GM23338 (cell line): ENCODE measurements at regions not wholly inside any gene's neighbourhood (a gene's known extent, or its start where the extent isn't known, plus 50 kb on each side); places are given as distances from the start of the nearest gene placed in this dataset.

Experiments used
- ATAC-seq: fragments of 200-7000 bp; cut with Tn5 transposase; 3 replicates; pipeline ENCODE4 v1.9.1; 2020
- DNase-seq: peaks from one replicate; pipeline ENCODE4 v3.0.0-alpha.2; 2015; ENCODE audit warnings: low spot score
- H2AFZ ChIP-seq: fragments of 200-600 bp; sonication (generic); 2 replicates; pipeline ENCODE4 v1.8.0; 2016; ENCODE audit warnings: antibody characterized with exemption, mild to moderate bottlenecking, moderate library complexity
- H3F3A ChIP-seq: fragments of 200-600 bp; sonication (generic); replicated peaks from 2 replicates; pipeline ENCODE4 v1.8.0; 2017; ENCODE audit warnings: antibody characterized with exemption, mixed run types, low read depth
- H3K27ac ChIP-seq: fragments of 200-600 bp; sonication (generic); 2 replicates; pipeline ENCODE4 v1.6.1; 2016; ENCODE audit warnings: low read depth
- H3K27me3 ChIP-seq: fragments of 200-600 bp; sonication (generic); 2 replicates; pipeline ENCODE4 v1.8.0; 2016; ENCODE audit warnings: mild to moderate bottlenecking, mixed run types, moderate library complexity; ENCODE audit not compliant: insufficient read depth
- H3K36me3 ChIP-seq: fragments of 200-600 bp; sonication (generic); 2 replicates; pipeline ENCODE4 v1.8.0; 2016; ENCODE audit warnings: mild to moderate bottlenecking; ENCODE audit not compliant: insufficient read depth
- H3K4me1 ChIP-seq: fragments of 200-600 bp; sonication (generic); 2 replicates; pipeline ENCODE4 v1.8.0; 2016; ENCODE audit warnings: mild to moderate bottlenecking, moderate library complexity; ENCODE audit not compliant: insufficient read depth
- H3K4me2 ChIP-seq: fragments of 200-600 bp; sonication (generic); 2 replicates; pipeline ENCODE4 v1.7.1; 2017; ENCODE audit warnings: mixed run types
- H3K4me3 ChIP-seq: fragments of 200-600 bp; sonication (generic); 2 replicates; pipeline ENCODE4 v1.6.1; 2016; ENCODE audit warnings: mixed run types
- H3K79me2 ChIP-seq: fragments of 200-600 bp; sonication (generic); replicated peaks from 2 replicates; pipeline ENCODE4 v1.8.0; 2017; ENCODE audit warnings: mild to moderate bottlenecking; ENCODE audit not compliant: insufficient read depth
- H3K9me2 ChIP-seq: fragments of 200-600 bp; sonication (generic); 2 replicates; pipeline ENCODE4 v1.8.0; 2017; ENCODE audit not compliant: insufficient read depth
- H4K20me1 ChIP-seq: fragments of 200-600 bp; sonication (generic); replicated peaks from 2 replicates; pipeline ENCODE4 v1.8.0; 2017; ENCODE audit warnings: mild to moderate bottlenecking; ENCODE audit not compliant: insufficient read depth
- H3K27ac Mint-ChIP-seq: 2 replicates; pipeline ENCODE4 v1.8.0; 2020; ENCODE audit warnings: inconsistent platforms, mild to moderate bottlenecking, moderate library complexity, mixed read lengths
- H3K27me3 Mint-ChIP-seq: 3 replicates; pipeline ENCODE4 v1.8.0; 2022; ENCODE audit warnings: low read depth, mild to moderate bottlenecking, moderate library complexity, mixed read lengths, inconsistent platforms; ENCODE audit not compliant: insufficient read depth, poor library complexity
- H3K36me3 Mint-ChIP-seq: 3 replicates; pipeline ENCODE4 v1.8.0; 2021; ENCODE audit warnings: low read depth, mild to moderate bottlenecking, inconsistent platforms, moderate library complexity, mixed read lengths
- H3K4me1 Mint-ChIP-seq: 3 replicates; pipeline ENCODE4 v1.8.0; 2020; ENCODE audit warnings: mild to moderate bottlenecking, inconsistent platforms, mixed read lengths
- H3K4me3 Mint-ChIP-seq: 3 replicates; pipeline ENCODE4 v1.8.0; 2021; ENCODE audit warnings: moderate library complexity, mild to moderate bottlenecking, inconsistent platforms, mixed read lengths
- H3K9me3 Mint-ChIP-seq: 3 replicates; pipeline ENCODE4 v1.8.0; 2020; ENCODE audit warnings: moderate library complexity, mild to moderate bottlenecking, inconsistent platforms, mixed read lengths
- CREB1 ChIP-seq: fragments of 250-450 bp; sonication (Bioruptor Pico); IDR thresholded peaks from 2 replicates; pipeline ENCODE4 v1.5.0; 2020; ENCODE audit warnings: low read depth, mild to moderate bottlenecking, moderate library complexity
- ETS1 ChIP-seq: IDR thresholded peaks from 2 replicates; pipeline ENCODE4 v1.6.1; 2016; ENCODE audit warnings: antibody characterized with exemption
- JUNB ChIP-seq: IDR thresholded peaks from one replicate; pipeline ENCODE4 v1.6.1; 2016; ENCODE audit warnings: antibody characterized with exemption; ENCODE audit not compliant: unreplicated experiment
- ZNF114 ChIP-seq: fragments of 250-450 bp; sonication (Bioruptor Pico); IDR thresholded peaks from 2 replicates; pipeline ENCODE4 v1.5.0; 2020; ENCODE audit warnings: mild to moderate bottlenecking, moderate library complexity
- ZNF331 ChIP-seq: fragments of 250-450 bp; sonication (Bioruptor Pico); IDR thresholded peaks from 2 replicates; pipeline ENCODE4 v1.5.0; 2020; ENCODE audit warnings: low read depth, mild to moderate bottlenecking, moderate library complexity
- ZNF462 ChIP-seq: fragments of 250-450 bp; sonication (Bioruptor Pico); IDR thresholded peaks from 2 replicates; pipeline ENCODE4 v1.5.0; 2020; ENCODE audit warnings: mild to moderate bottlenecking, moderate library complexity

GRCh38 chr6:168789699-168790098 lies 348.7 kb downstream of the SMOC2 start:
- H3K4me1 Mint-ChIP-seq, result peaks cover 14% of the 10 kb centered on the region
- no peak overlapping the region for H3K4me3 Mint-ChIP-seq
- no peak overlapping the region for H3K27ac Mint-ChIP-seq
- peaks cover 6% of the 10 kb centered on the region; the same call in 2 of the 3 replicates for H3K9me3 Mint-ChIP-seq
- Histone ChIP-seq H3K4me2 (no peak overlapping the region), H3K27me3 (no peaks in the 10 kb centered on the region), H3K27ac (no peak overlapping the region), H3K79me2 (no peaks in the 10 kb centered on the region), H2AFZ (no peak overlapping the region), H3K4me3 (no peak overlapping the region), H4K20me1 (no peaks in the 10 kb centered on the region), H3F3A (no peaks in the 10 kb centered on the region), H3K36me3 (no peaks in the 10 kb centered on the region), H3K9me2 (no peaks in the 10 kb centered on the region; the same call in 1 of the 2 replicates), H3K4me1 (no peaks in the 10 kb centered on the region)
- no peak for TF ChIP-seq ZNF114 (CRISPR knock-in tag)
- no peak for TF ChIP-seq JUNB
- TF ChIP-seq ETS1, result no peak
- TF ChIP-seq ZNF462 (CRISPR knock-in tag), result no peak
- no peak for TF ChIP-seq ZNF331 (CRISPR knock-in tag)
- TF ChIP-seq CREB1 (CRISPR knock-in tag), result no peak
- H3K36me3 Mint-ChIP-seq, result no peaks in the 10 kb centered on the region
- no peak for DNase-seq
- no peak for ATAC-seq
- H3K27me3 Mint-ChIP-seq, result peaks cover 4% of the 10 kb centered on the region
